HG03521 (cell line): ENCODE measurements at regions not wholly inside any gene's neighbourhood (a gene's known extent, or its start where the extent isn't known, plus 50 kb on each side); places are given as distances from the start of the nearest gene placed in this dataset.
"Not testable (repeated sequence)": the region's sequence is repeated elsewhere in the genome, so short reads cannot be mapped to it uniquely, and the experiment has no call there.

ENCODE experiments used
- ATAC-seq: cut with Tn5 transposase; IDR thresholded peaks from one replicate; pipeline ENCODE4 v1.9.1; 2021; ENCODE audit warnings: mild to moderate bottlenecking, moderate library complexity; ENCODE audit not compliant: unreplicated experiment

GRCh38 chrX:115840729-115841409 is 279.9 kb downstream of the PLS3 start:
- not testable (repeated sequence) for ATAC-seq

DNA sequence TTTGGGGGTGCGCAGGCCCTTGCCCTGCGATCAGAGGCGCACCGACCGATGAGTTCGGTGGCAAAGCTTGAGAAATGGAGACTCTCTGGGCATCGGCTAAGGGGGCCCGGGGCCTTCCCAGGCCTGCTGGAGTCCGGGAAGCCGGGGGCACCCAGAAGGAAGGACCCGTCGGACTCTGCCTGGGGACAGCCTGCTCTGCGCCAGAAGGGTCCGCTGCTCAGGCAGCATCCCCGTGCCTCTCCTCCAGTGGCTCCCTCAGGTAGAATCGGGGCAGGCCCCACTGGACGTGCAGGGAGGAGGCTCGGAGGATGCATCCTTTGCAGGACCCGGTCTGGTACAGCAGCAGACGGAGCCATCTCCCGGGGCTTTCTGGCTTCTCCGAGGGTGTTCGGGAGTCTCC is 290.0 kb downstream of the PLS3 start:
- ATAC-seq: not testable (repeated sequence)

DNA sequence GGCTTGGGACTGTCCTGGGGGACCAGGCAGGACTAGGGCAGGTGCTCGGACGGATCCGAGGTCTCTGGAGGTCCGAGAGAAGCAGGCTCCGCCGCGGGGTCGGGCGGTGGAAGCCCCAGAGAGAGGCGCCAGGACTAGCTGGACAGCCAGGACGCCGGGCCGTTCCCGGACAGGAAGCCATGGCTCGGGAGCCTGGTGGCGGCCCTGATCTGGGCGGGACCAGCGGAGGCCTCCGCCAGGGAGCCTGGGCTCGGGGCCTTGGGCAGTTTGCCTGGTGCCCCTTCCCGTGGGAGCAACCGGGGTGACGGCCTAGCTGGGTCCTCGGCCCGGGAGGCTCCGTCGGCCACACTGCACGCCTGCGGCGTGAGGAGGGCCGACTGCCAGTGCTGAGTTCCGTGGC is 292.3 kb downstream of the PLS3 start:
- not testable (repeated sequence) for ATAC-seq

DNA sequence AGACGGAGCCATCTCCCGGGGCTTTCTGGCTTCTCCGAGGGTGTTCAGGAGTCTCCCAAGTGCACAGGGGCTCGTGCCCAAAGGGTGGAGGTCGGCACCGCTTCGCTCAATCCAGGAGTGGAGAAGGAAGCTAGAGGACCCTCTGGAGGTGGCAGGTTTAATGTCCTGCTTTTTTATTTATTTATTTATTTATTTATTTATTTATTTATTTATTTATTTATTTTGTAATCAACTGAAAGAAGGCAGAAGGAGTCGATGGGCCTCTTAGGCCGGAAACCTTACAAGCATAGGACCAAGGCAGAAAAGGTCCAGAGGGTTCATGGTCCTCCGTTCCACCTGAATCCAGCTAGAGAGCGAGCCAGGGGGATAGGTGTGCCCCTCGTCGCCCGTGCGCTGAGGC is 289.4 kb upstream of the AGTR2 start:
- ATAC-seq: not testable (repeated sequence)

DNA sequence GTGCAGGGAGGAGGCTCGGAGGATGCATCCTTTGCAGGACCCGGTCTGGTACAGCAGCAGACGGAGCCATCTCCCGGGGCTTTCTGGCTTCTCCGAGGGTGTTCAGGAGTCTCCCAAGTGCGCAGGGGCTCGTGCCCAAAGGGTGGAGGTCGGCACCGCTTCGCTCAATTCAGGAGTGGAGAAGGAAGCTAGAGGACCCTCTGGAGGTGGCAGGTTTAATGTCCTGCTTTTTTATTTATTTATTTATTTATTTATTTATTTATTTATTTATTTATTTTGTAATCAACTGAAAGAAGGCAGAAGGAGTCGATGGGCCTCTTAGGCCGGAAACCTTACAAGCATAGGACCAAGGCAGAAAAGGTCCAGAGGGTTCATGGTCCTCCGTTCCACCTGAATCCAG is 286.4 kb upstream of the AGTR2 start:
- not testable (repeated sequence) for ATAC-seq

GRCh38 chrX:115888041-115888440 is 282.5 kb upstream of the AGTR2 start:
- not testable (repeated sequence) for ATAC-seq

GRCh38 chrX:115888519-115888918 is 282.0 kb upstream of the AGTR2 start:
- not testable (repeated sequence) for ATAC-seq

- ATAC-seq: no peak
Measured at GRCh38 chrX:115889121-115889890, 281.2 kb upstream of the AGTR2 start.

GRCh38 chrX:115892056-115892708 is 278.4 kb upstream of the AGTR2 start:
- ATAC-seq: no peak

GRCh38 chrX:115892787-115893671 is 277.5 kb upstream of the AGTR2 start:
- no peak for ATAC-seq

- no peak for ATAC-seq
Measured at GRCh38 chrX:115894087-115894486, 276.5 kb upstream of the AGTR2 start.

- no peak for ATAC-seq
Measured at GRCh38 chrX:115895678-115896329, 274.7 kb upstream of the AGTR2 start.

- ATAC-seq: no peak
Measured at GRCh38 chrX:115896362-115896761, 274.2 kb upstream of the AGTR2 start.

DNA sequence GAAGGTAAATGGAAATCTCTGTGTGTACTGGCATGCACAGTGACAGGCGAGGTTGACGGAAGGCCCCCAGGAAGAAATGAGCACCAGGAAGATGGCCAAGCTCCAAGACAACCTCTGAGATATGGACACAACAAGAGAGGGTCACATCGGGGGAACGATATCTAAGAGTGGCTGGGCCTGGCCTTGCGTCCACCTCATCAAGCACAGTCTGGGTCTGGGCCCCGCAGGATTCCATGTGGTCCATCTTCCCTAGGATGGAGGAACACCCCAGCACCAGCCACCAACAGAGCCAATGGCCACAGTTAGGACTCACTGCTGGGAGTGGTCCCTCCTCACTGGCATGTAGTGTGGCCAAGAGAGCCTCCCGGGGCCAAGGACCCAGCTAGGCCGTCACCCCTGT is 272.6 kb upstream of the AGTR2 start:
- no peak for ATAC-seq

DNA sequence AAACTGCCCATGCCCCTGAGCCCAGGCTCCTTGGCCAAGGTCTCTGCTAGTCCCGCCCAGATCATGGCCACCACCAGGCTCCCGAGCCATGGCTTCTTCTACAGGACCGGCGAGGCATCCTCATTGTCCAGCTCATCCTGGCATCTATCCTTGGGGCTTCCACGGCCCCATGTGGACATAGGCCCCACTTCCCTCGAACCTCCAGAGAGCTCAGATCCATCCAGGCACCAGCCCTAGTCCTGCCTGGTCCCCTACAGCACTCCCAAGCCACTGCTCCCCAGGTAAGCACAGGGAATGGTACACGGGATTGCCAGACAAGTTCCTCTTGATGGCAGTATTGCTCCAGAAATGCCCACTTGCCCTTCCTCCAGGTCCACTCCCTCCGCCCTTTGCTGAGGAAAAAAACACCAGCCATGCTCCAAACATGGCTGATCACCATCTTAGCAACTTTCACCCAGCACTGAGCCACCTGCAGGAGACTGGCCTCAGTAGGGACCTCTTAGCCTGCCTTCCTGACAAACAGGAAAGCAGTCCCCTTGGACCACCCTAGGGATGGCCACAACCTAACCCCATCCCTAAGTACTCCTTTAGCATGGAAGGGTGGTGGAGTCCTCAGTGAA is 272.1 kb upstream of the AGTR2 start:
- ATAC-seq: no peak

- ATAC-seq: no peak
Measured at GRCh38 chrX:115900425-115900824, 270.1 kb upstream of the AGTR2 start.

DNA sequence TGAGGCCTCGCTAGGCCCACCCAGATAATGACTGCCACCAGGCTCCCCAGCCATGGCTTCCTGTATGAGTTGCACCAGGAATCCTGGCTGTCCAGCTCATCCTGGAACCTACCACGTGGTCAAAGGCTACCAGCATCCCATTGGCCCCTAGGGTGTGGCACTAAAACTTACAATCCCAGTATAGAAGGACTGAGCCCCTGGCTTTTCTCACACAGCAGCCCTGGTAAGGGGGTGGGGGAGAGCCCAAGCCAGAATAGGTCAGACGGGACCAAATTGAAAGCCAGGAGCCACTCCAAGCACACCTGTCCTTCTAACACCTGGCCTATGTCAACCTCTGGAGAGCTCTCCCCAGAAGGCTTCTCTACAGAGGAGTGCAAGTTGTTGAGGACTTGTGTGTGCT is 269.3 kb upstream of the AGTR2 start:
- ATAC-seq: no peak

GRCh38 chrX:115902995-115903394 is 267.5 kb upstream of the AGTR2 start:
- ATAC-seq: no peak

DNA sequence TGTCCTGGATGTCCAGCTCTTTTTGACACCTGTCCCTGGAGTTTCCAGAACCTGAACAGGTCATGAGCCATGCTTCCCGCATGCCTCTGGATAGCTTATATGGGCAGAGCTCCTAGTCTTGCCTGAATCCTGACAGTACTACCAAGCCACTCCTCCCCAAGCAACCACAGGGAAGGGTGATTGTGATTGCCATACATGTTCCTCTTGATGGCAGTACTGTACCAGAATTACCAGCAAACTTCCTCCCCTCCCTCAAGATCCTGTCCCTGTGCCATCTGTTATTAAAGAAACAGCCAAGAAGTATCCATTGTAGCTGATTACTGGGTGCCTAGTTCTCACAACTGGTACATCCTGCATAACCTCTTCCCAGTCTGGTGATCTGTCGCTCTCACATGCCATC is 264.3 kb upstream of the AGTR2 start:
- ATAC-seq: no peak

DNA sequence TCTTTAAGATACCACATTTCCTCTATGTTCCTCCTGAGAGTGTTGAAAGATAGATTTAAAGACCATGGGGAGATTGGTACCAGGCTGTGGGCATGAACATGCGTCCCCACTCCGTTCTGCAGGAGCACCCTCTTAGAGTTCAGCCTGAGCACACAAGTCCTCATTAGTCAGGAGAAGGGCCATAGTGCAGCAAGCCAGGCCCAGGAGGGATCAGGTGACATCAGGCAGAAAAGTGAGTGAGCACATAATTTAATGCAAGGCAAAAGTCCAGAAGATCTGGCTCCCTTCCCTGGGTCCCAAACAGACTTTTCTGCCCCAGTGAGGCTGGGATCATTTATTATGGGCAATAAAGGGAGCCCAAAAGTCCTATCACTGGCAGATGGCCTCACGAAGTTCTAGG is 263.7 kb upstream of the AGTR2 start:
- ATAC-seq: no peak
